ENCODE measurements at regions not wholly inside any gene's neighbourhood (a gene's known extent, or its start where the extent isn't known, plus 50 kb on each side); places are given as distances from the start of the nearest gene placed in this dataset.

DNA sequence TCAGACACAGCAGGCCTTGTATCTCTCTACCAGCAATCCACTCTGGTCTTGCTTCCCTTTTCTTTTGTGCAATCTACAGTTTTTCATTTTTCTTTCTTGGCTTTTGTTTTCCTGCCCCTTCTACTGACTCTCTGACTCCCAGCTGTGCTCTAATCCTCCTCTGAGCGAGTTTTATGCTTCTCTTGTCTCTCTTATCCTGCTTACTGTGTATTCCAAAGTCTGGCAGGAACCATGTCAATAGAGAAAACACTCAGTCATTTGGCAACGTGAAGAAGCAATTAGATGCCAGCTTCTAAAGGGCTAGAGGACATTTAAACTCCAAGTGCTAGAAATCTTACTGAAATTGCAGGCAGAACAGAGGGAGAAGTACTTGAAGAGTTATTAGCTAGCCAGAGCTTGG is 984.6 kb upstream of the TENM3 start:
- Histone ChIP-seq H3K79me2 (ENCODE audit: insufficient read depth, low read length) (no peaks in the 10 kb centered on the region), H3K27ac (ENCODE audit: low read depth in 1 of 2, low read length in 2 of 2) (no peak overlapping the region), H3K4me3 (replicated peaks in 1 of 3; ENCODE audit: low read depth in 2 of 3, low read length in 3 of 3) (no peak overlapping the region), H3K9ac (ENCODE audit: insufficient read depth, low read length, poor library complexity, severe bottlenecking) (no peak overlapping the region), H3K4me1 (ENCODE audit: control insufficient read depth in 1 of 2, insufficient read depth in 2 of 2, low read length in 2 of 2) (no peaks in the 10 kb centered on the region), H3K4me2 (replicated peaks; ENCODE audit: extremely low read depth, low read length, poor library complexity, severe bottlenecking) (no peak overlapping the region), H3K27me3 (ENCODE audit: control insufficient read depth in 2 of 2, insufficient read depth in 2 of 2, low read length in 2 of 2) (no peaks in the 10 kb centered on the region), H2AFZ (ENCODE audit: insufficient read depth, low read depth, low read length, poor library complexity, severe bottlenecking) (no peak overlapping the region), H4K20me1 (ENCODE audit: insufficient read depth, low read length) (no peaks in the 10 kb centered on the region), H3K9me3 (replicated peaks in 1 of 2; ENCODE audit: control insufficient read depth in 1 of 2, insufficient read depth in 1 of 2, low read length in 2 of 2) (no peaks in the 10 kb centered on the region), H3K36me3 (replicated peaks in 1 of 2; ENCODE audit: control insufficient read depth in 1 of 2, insufficient read depth in 2 of 2, low read length in 2 of 2) (no peaks in the 10 kb centered on the region)
- Mint-ChIP-seq H3K27ac (no peak overlapping the region), H3K4me1 (no peaks in the 10 kb centered on the region), H3K4me3 (no peak overlapping the region), H3K36me3 (no peaks in the 10 kb centered on the region), H3K27me3 (ENCODE audit: low read depth in 3 of 3) (no peaks in the 10 kb centered on the region), H3K9me3 (peaks cover 0 to 10% (median 3%) of the 10 kb centered on the region in 7 donors)
- TF ChIP-seq CTCF (IDR thresholded peaks at IDR 0.05): no peak
- no peak for DNase-seq
- WGBS (ENCODE audit: insufficient coverage): 40% methylated on average over 2 of the region's 2 CpGs
- intact Hi-C loops (cut with micrococcal nuclease): no loop called here

GRCh38 chr4:181259081-181259709 is 984.0 kb upstream of the TENM3 start:
- Histone ChIP-seq H3K27me3 (ENCODE audit: control insufficient read depth in 2 of 2, insufficient read depth in 2 of 2, low read length in 2 of 2) (no peaks in the 10 kb centered on the region), H3K4me1 (ENCODE audit: control insufficient read depth in 1 of 2, insufficient read depth in 2 of 2, low read length in 2 of 2) (no peaks in the 10 kb centered on the region), H3K27ac (ENCODE audit: low read depth in 1 of 2, low read length in 2 of 2) (no peak overlapping the region), H3K79me2 (ENCODE audit: insufficient read depth, low read length) (no peaks in the 10 kb centered on the region), H3K9ac (ENCODE audit: insufficient read depth, low read length, poor library complexity, severe bottlenecking) (no peak overlapping the region), H4K20me1 (ENCODE audit: insufficient read depth, low read length) (no peaks in the 10 kb centered on the region), H3K4me3 (replicated peaks in 1 of 3; ENCODE audit: low read depth in 2 of 3, low read length in 3 of 3) (no peak overlapping the region), H3K4me2 (replicated peaks; ENCODE audit: extremely low read depth, low read length, poor library complexity, severe bottlenecking) (no peak overlapping the region), H3K36me3 (replicated peaks in 1 of 2; ENCODE audit: control insufficient read depth in 1 of 2, insufficient read depth in 2 of 2, low read length in 2 of 2) (no peaks in the 10 kb centered on the region), H2AFZ (ENCODE audit: insufficient read depth, low read depth, low read length, poor library complexity, severe bottlenecking) (no peak overlapping the region), H3K9me3 (replicated peaks in 1 of 2; ENCODE audit: control insufficient read depth in 1 of 2, insufficient read depth in 1 of 2, low read length in 2 of 2) (no peaks in the 10 kb centered on the region)
- intact Hi-C loops (cut with micrococcal nuclease): no loop called here
- no peak for DNase-seq
- WGBS (ENCODE audit: insufficient coverage): 60% methylated on average over 1 of the region's 4 CpGs
- H3K4me1 Mint-ChIP-seq: no peaks in the 10 kb centered on the region
- no peaks in the 10 kb centered on the region for H3K36me3 Mint-ChIP-seq
- H3K27me3 Mint-ChIP-seq (ENCODE audit: low read depth in 3 of 3): no peaks in the 10 kb centered on the region
- no peak overlapping the region for H3K27ac Mint-ChIP-seq
- TF ChIP-seq CTCF (IDR thresholded peaks at IDR 0.05): no peak
- H3K4me3 Mint-ChIP-seq: no peak overlapping the region
- peaks cover 0 to 7% (median 3%) of the 10 kb centered on the region in 7 donors for H3K9me3 Mint-ChIP-seq

Measured in CD14-positive monocyte (primary cell).